ENCODE measurements at regions not wholly inside any gene's neighbourhood (a gene's known extent, or its start where the extent isn't known, plus 50 kb on each side); places are given as distances from the start of the nearest gene placed in this dataset.

GRCh38 chr4:10960389-10960788 is 275.8 kb upstream of the CLNK start:
- Histone ChIP-seq H3K27ac (no peak overlapping the region), H3K27me3 (no peaks in the 10 kb centered on the region), H3K9me3 (no peaks in the 10 kb centered on the region), H3K36me3 (replicated peaks in 1 of 2; ENCODE audit: insufficient read depth in 1 of 2, low read depth in 2 of 2) (no peaks in the 10 kb centered on the region), H3K4me3 (no peak overlapping the region), H3K4me1 (no peaks in the 10 kb centered on the region)
- no peak for ATAC-seq
- TF ChIP-seq CTCF (IDR thresholded peaks at IDR 0.05) (no peak), POLR2A (IDR thresholded peaks at IDR 0.05) (no peak)
- intact Hi-C loops (cut with DNase I): no loop called here
- DNase-seq: no peak
- WGBS, 2 donors: 40 to 48% methylated on average over 5 of the region's 5 CpGs

- Histone ChIP-seq H3K27ac (no peak overlapping the region), H3K27me3 (no peaks in the 10 kb centered on the region), H3K9me3 (no peaks in the 10 kb centered on the region), H3K4me1 (no peaks in the 10 kb centered on the region), H3K36me3 (replicated peaks in 1 of 2; ENCODE audit: insufficient read depth in 1 of 2, low read depth in 2 of 2) (no peaks in the 10 kb centered on the region), H3K4me3 (no peak overlapping the region)
- intact Hi-C loops (cut with DNase I): no loop called here
- ATAC-seq (no peak), DNase-seq (no peak)
- WGBS, 2 donors: 32 to 46% methylated on average over 1 of the region's 1 CpG
- TF ChIP-seq CTCF (IDR thresholded peaks at IDR 0.05) (no peak), POLR2A (IDR thresholded peaks at IDR 0.05) (no peak)
Measured at GRCh38 chr4:10959586-10959985, 275.0 kb upstream of the CLNK start.

- Histone ChIP-seq H3K36me3 (replicated peaks in 1 of 2; ENCODE audit: insufficient read depth in 1 of 2, low read depth in 2 of 2) (no peaks in the 10 kb centered on the region), H3K27ac (no peak overlapping the region), H3K27me3 (no peaks in the 10 kb centered on the region), H3K9me3 (no peaks in the 10 kb centered on the region), H3K4me1 (no peaks in the 10 kb centered on the region), H3K4me3 (no peak overlapping the region)
- TF ChIP-seq POLR2A (IDR thresholded peaks at IDR 0.05): no peak
- no peak for TF ChIP-seq CTCF (IDR thresholded peaks at IDR 0.05)
- DNase-seq (no peak), ATAC-seq (no peak)
- intact Hi-C loops (cut with DNase I): no loop called here
- 45 to 51% methylated on average over 5 of the region's 5 CpGs for WGBS, 2 donors
Measured at GRCh38 chr4:10958226-10958856, 273.8 kb upstream of the CLNK start.

DNA sequence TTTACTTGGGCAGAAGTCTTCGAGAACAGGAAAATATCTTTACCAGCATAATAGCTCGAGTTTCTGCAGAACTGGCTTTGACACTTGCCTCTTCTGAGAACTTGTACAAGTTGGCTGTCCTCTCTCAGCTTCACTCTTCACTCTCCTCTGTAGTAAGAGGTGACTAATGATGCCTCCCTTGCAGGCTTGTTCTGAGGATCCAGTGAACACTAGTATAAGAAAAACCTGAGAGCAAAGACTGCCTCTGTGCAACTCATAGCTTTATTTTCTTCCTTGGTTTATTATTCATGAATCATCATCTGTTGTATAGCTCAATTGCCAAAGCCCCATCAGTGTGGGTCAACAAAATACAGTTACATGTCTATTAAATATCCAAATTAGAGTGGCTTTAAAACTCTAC is 266.7 kb upstream of the CLNK start:
- intact Hi-C loops (cut with DNase I): no loop called here
- TF ChIP-seq CTCF (IDR thresholded peaks at IDR 0.05) (no peak), POLR2A (IDR thresholded peaks at IDR 0.05) (no peak)
- no peak overlapping the region for H3K27ac ChIP-seq
- H3K27me3 ChIP-seq: no peaks in the 10 kb centered on the region
- ATAC-seq: no peak
- DNase-seq: no peak
- WGBS, 2 donors: 56 to 61% methylated on average over 2 of the region's 2 CpGs
- no peaks in the 10 kb centered on the region for H3K4me1 ChIP-seq
- H3K4me3 ChIP-seq: no peak overlapping the region
- H3K36me3 ChIP-seq (replicated peaks in 1 of 2; ENCODE audit: insufficient read depth in 1 of 2, low read depth in 2 of 2): no peaks in the 10 kb centered on the region
- H3K9me3 ChIP-seq: no peaks in the 10 kb centered on the region

DNA sequence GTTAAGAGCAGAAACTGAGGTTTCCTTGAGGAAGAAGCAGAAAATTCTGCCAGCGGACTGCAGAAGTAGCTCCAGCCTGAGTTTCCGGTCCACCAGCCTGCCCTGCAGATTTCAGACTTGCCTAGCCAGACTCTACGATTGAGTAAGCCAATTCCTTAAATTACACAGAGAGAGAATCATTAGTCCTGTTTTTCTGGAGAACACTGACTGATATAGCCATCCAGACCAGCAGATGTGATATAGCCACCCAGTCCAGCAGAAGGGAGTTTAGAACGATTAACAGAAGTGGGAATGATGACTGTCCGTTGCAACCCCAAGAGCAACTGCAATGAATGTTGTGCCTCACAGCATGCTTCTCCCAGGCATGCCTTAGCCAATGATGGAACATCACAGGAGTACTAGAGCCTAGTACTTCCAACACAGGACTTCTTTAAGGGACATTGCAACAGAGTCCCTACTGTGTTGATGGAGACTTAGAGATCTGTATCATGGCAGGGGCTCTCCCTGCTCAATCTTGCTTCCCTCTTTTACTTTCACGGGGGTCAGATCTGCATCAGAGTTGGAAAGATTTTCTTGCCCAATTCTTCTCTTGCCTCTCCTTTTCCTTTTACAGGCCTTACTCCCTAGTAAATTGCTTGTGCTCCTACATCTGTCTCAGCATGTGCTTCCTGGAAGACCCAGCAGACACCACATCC is 264.6 kb upstream of the CLNK start:
- Histone ChIP-seq H3K27me3 (no peaks in the 10 kb centered on the region), H3K4me1 (no peaks in the 10 kb centered on the region), H3K27ac (no peak overlapping the region), H3K36me3 (replicated peaks in 1 of 2; ENCODE audit: insufficient read depth in 1 of 2, low read depth in 2 of 2) (no peaks in the 10 kb centered on the region), H3K4me3 (no peak overlapping the region), H3K9me3 (no peaks in the 10 kb centered on the region)
- TF ChIP-seq CTCF (IDR thresholded peaks at IDR 0.05) (no peak), POLR2A (IDR thresholded peaks at IDR 0.05) (no peak)
- WGBS, 2 donors: 65 to 75% methylated on average over 6 of the region's 6 CpGs
- ATAC-seq (no peak), DNase-seq (no peak)
- intact Hi-C loops (cut with DNase I): no loop called here

Data from body of pancreas (tissue), 4 donors.